RWPE2 (cell line): ENCODE measurements at regions not wholly inside any gene's neighbourhood (a gene's known extent, or its start where the extent isn't known, plus 50 kb on each side); places are given as distances from the start of the nearest gene placed in this dataset.

ENCODE experiments used
- ATAC-seq: fragments of 200-7000 bp; cut with Tn5 transposase; 3 replicates; pipeline ENCODE4 v1.9.1; 2021; ENCODE audit warnings: low read depth
- DNase-seq: peaks from one replicate; pipeline ENCODE4 v3.0.0-alpha.2; 2020; ENCODE audit warnings: low spot score
- H3K27ac ChIP-seq: fragments of 450-650 bp; 2 replicates; pipeline ENCODE4 v1.5.1; 2017; ENCODE audit warnings: mild to moderate bottlenecking; ENCODE audit not compliant: poor library complexity, severe bottlenecking
- H3K27me3 ChIP-seq: fragments of 250-450 bp; sonication (Bioruptor Pico); 2 replicates; pipeline ENCODE4 v1.5.1; 2021; ENCODE audit warnings: mild to moderate bottlenecking, moderate library complexity; ENCODE audit not compliant: insufficient read depth, poor library complexity, severe bottlenecking
- H3K36me3 ChIP-seq: fragments of 250-450 bp; sonication (Bioruptor Pico); 2 replicates; pipeline ENCODE4 v1.5.1; 2020; ENCODE audit warnings: low read depth, mild to moderate bottlenecking, moderate library complexity
- H3K4me1 ChIP-seq: fragments of 250-450 bp; sonication (Bioruptor Pico); 2 replicates; pipeline ENCODE4 v1.5.1; 2021; ENCODE audit warnings: mild to moderate bottlenecking, moderate library complexity; ENCODE audit not compliant: insufficient read depth, poor library complexity, severe bottlenecking
- H3K4me3 ChIP-seq: fragments of 250-450 bp; sonication (Bioruptor Pico); 2 replicates; pipeline ENCODE4 v1.5.1; 2021; ENCODE audit warnings: mild to moderate bottlenecking, moderate library complexity; ENCODE audit not compliant: severe bottlenecking
- H3K9me3 ChIP-seq: fragments of 250-450 bp; sonication (Bioruptor Pico); 2 replicates; pipeline ENCODE4 v1.5.1; 2021; ENCODE audit warnings: mild to moderate bottlenecking, moderate library complexity; ENCODE audit not compliant: severe bottlenecking
- TF ChIP-seq, protein P1 (sequence below): fragments of 450-650 bp; IDR thresholded peaks from one replicate; pipeline ENCODE4 v1.5.1; 2017; ENCODE audit warnings: mild to moderate bottlenecking, moderate library complexity; ENCODE audit not compliant: poor library complexity, severe bottlenecking

- Histone ChIP-seq H3K4me1 (no peaks in the 10 kb centered on the region), H3K36me3 (no peaks in the 10 kb centered on the region), H3K27ac (no peak overlapping the region), H3K27me3 (peaks cover 30% of the 10 kb centered on the region), H3K9me3 (no peaks in the 10 kb centered on the region), H3K4me3 (no peak overlapping the region)
- no peak for ATAC-seq
- TF ChIP-seq, protein P1, sequence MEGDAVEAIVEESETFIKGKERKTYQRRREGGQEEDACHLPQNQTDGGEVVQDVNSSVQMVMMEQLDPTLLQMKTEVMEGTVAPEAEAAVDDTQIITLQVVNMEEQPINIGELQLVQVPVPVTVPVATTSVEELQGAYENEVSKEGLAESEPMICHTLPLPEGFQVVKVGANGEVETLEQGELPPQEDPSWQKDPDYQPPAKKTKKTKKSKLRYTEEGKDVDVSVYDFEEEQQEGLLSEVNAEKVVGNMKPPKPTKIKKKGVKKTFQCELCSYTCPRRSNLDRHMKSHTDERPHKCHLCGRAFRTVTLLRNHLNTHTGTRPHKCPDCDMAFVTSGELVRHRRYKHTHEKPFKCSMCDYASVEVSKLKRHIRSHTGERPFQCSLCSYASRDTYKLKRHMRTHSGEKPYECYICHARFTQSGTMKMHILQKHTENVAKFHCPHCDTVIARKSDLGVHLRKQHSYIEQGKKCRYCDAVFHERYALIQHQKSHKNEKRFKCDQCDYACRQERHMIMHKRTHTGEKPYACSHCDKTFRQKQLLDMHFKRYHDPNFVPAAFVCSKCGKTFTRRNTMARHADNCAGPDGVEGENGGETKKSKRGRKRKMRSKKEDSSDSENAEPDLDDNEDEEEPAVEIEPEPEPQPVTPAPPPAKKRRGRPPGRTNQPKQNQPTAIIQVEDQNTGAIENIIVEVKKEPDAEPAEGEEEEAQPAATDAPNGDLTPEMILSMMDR: no peak
- no peak for DNase-seq
Observed at GRCh38 chr11:113602483-113602882, 103.6 kb downstream of the TMPRSS5 start.

- Histone ChIP-seq H3K36me3 (no peaks in the 10 kb centered on the region), H3K4me1 (no peaks in the 10 kb centered on the region), H3K4me3 (no peak overlapping the region), H3K27me3 (peaks cover 34% of the 10 kb centered on the region), H3K9me3 (peaks cover 5% of the 10 kb centered on the region), H3K27ac (no peak overlapping the region)
- no peak for DNase-seq
- TF ChIP-seq, protein P1: no peak
- ATAC-seq: no peak
Observed at GRCh38 chr11:113596658-113597057, 109.5 kb downstream of the TMPRSS5 start.

GRCh38 chr11:113595810-113596594 lies 110.1 kb downstream of the TMPRSS5 start:
- no peak for DNase-seq
- Histone ChIP-seq H3K4me3 (no peak overlapping the region), H3K27ac (no peak overlapping the region), H3K36me3 (no peaks in the 10 kb centered on the region), H3K27me3 (peaks cover 27% of the 10 kb centered on the region), H3K9me3 (peaks cover 5% of the 10 kb centered on the region), H3K4me1 (no peaks in the 10 kb centered on the region)
- TF ChIP-seq, protein P1: no peak
- ATAC-seq: no peak

DNA sequence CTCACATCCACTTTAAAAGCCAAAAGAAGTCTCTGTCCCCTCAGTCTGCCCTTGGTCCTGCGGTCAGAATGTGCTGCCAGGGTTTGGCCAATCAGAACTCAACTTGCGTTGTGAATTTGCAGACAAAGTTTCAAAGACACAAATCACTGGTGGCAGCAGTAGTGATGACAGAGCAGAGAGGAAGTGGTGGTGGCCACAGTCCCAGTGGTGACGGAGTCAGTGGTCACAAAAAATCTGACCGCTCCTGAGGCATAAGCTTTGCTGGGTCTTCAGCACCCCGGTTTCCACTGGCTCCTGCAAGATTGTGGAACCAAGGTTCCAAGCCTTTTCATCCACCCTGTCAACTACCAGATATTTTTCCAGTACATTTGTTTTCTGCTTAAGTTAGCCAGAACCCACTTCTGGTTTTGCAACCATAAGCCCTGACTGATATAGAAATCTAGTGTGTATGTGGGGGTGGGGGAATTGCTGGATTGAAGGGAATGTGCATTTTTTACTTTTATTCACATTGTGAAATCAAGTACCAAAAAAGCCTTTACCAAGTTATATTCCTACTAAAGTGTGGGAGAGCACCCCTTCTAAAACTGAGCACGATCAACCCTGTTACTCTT lies 112.3 kb downstream of the TMPRSS5 start:
- DNase-seq: no peak
- Histone ChIP-seq H3K4me1 (no peaks in the 10 kb centered on the region), H3K27ac (no peak overlapping the region), H3K36me3 (no peaks in the 10 kb centered on the region), H3K4me3 (no peak overlapping the region), H3K9me3 (peaks cover 5% of the 10 kb centered on the region), H3K27me3 (peaks cover 13% of the 10 kb centered on the region)
- TF ChIP-seq, protein P1: no peak
- no peak for ATAC-seq

DNA sequence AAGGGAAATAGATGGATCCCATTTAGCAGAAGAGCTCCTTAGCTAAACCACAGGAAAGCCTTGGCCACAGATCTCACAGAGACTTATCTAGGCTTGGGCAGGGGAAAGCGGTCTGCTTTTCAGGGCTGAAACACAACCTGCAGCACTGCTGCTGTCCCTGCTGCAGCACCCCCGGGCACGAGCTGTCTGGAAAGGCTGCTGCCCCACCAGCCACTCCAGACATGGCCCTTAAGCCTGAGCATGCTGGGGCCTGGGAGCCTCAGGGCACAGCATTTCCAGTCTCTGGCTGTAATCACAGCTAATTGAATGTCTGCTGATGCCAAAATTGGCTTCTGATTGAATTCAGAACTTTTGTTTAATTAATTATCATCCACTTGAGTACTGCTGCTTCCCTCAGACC lies 115.0 kb downstream of the TMPRSS5 start:
- no peaks in the 10 kb centered on the region for H3K4me1 ChIP-seq
- no peaks in the 10 kb centered on the region for H3K36me3 ChIP-seq
- no peak overlapping the region for H3K27ac ChIP-seq
- DNase-seq (no peak), ATAC-seq (no peak)
- TF ChIP-seq, protein P1: no peak
- no peaks in the 10 kb centered on the region for H3K27me3 ChIP-seq
- peaks cover 2% of the 10 kb centered on the region for H3K9me3 ChIP-seq
- H3K4me3 ChIP-seq: no peak overlapping the region
